HG03025 (cell line): ENCODE measurements at regions not wholly inside any gene's neighbourhood (a gene's known extent, or its start where the extent isn't known, plus 50 kb on each side); places are given as distances from the start of the nearest gene placed in this dataset.
A peak's percentile ranks its signal among the peaks of the same experiment; 100 is the strongest.

Experiments
- ATAC-seq: cut with Tn5 transposase; IDR thresholded peaks from one replicate; pipeline ENCODE4 v1.9.1; 2021; ENCODE audit warnings: mild to moderate bottlenecking, moderate library complexity; ENCODE audit not compliant: unreplicated experiment, low FRiP score

DNA sequence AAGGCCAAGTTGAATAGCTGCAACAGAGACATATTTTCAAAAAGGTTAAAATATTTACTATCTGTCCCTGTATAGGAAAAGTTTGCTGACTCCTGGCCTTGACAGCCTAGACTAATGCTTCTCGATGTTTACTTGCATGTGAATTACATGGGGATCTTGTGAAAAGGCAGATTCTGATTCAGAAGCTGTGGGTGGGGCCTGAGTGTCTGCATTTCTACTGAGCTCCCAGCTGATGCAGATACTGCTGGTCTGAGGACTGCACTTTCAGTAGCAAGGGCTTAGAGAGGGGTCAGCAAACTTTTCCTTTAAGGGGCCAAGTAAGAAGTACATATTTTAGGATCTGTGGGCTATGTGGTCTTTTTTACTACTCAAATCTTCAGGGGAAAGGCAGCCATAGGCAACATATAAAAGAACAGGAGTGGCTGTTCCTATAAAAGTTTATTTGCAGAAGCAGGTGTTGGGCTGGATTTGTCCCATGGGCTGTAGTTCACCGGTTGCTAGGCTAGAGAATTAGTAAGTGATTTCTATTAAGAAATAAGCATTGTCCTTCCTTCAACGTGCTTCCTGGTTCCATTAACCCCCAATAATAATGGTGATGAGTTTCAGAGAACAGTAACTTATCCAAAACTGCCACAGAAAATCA lies 97.2 kb upstream of the PDE5A start:
- no peak for ATAC-seq

GRCh38 chr4:119725011-119725410 lies 96.4 kb upstream of the PDE5A start:
- ATAC-seq, result no peak

DNA sequence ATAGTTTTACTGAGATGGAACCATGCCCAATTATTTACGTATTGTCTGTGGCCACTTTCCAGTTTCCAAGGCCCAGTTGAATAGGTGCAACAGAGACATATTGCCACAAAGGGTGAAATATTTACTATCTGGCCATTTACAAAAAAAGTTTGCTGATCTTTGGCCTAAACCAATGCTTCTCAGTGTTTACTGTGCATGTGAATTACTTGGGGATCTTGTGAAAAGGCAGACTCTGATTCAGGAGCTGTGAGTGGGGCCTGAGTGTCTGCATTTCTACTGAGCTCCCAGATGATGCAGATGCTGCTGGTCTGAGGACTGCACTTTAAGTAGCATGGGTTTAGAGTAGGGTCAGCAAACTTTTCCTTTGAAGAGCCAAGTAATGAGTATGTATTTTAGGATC lies 94.1 kb upstream of the PDE5A start:
- ATAC-seq, result no peak

DNA sequence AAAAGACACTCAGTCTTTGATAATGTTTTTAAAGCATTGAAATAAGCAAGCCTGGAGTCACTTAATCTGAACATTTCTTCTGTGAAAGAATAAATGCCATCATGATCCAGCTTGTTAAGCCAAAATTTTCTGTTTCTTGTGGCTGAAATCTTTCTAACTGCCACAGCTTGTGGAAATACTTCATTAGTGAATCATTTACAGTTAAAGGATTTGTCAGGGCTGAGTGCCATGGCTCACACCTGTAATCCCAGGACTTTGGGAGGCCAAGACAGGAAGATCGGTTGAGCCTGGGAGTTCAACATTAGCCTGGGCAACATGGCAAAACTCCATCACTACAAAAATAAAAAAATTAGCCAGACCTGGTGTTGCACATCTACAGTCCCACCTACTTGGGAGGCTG lies 93.3 kb upstream of the PDE5A start:
- no peak for ATAC-seq

DNA sequence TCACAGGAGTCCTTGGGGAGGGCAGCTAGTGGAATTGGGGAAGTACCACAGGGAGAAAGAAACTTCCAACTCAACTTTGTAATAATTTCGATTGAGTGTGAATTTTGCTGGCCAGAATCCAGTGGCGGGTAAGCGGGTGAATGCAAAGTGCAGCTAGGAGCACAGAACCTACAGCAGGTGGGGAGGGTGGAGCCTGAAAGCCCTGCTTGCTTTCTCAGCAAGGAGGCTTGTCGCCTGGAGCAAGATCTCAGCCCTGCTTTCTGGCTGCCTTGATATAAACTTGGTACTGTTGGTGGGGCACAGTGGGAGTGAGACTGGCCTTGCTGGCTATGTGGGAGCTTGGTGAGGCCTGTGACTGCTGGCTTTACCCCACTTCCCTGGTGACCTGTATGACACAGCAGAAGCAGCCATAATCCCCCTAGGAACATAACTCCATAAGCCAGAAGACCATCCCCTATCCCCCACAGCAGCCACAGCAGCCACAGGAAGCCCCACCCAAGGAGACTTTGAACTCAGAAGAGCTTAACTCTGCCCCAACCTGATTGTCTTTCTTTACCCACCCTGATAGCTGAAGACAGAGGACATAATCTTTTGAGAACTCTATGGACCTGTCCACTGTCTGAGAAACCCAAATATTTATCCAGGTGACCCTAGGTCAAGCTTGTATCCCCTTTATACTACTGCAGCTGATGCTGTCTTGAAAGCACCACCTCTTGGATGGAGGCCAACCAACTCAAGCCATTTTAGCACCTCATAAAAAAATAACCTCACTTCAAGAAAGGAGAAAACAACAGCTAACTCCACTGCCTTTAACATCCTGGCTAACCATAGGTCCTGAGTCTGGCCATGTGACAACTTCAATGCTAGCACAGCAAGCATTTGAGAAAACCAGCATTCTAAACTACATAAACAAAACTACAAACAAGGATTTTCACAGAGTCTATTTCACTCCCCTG lies 87.2 kb upstream of the PDE5A start:
- ATAC-seq, result no peak

DNA sequence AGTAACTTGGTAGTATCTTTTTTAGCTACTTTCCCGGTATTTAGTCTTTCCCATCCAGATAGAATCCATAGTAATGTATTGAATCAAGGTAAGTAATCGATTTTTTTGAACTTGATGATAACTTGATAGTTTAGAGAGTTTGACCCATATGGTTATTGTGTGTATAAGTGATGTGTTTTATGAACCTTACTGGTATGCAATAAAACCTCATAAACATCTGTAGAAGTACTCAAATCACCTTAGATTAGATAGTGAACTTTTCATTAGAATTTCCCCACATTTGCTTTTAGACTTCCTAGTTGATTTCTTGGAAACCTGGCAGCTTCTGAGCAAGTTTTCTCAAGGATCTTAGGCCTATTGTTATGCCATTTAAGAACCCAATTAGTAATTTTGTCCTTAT lies 80.8 kb upstream of the PDE5A start:
- ATAC-seq, result no peak

DNA sequence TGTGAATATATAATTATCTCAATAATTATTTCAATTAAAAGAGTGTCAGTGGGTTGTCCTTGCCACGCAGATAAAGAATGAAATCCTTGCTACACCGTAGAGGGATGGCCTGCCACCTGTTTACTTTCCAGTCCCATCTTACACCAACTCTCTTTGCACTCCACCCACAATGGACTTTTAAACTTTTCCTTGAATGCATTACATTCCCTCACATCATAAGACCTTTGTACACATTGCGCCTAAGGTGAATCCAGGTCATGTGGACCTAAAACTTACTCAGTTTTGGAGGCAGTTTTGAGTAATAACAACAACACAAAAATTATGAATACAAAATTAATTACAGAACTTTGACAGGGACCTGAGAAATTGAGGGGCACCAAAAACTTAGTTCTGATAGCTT lies 78.7 kb upstream of the PDE5A start:
- ATAC-seq, result no peak

- ATAC-seq, result no peak
Measured at GRCh38 chr4:119706804-119707203, 78.2 kb upstream of the PDE5A start.

DNA sequence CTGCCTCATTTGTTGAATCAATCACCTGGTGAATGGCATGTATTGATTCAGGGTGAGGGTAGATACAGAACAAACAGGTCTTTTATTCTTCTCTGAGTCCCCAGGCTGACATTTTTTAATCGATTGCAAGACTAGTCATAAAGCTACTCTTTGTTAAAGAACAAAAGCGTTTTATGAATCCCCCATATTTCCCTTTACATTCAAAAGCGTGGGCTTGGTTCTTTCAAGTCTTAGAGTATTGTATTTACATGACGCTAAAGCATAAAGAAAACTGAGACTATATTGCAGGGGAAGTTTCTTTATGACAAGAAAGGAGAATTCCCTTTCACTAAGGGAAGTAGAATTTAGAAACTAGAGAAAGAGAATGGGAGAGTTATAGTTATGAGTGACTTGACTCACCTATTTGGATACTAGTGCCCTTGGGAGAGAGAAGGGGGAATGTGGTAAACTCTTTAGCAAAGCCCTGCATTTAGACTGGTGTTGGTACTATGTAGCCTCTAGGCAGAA lies 69.3 kb upstream of the PDE5A start:
- ATAC-seq, result peak; percentile 73

GRCh38 chr4:119696963-119697362 lies 68.4 kb upstream of the PDE5A start:
- no peak for ATAC-seq

- ATAC-seq, result no peak
Measured at GRCh38 chr4:119695216-119695615, 66.6 kb upstream of the PDE5A start.

GRCh38 chr4:119693126-119693525 lies 64.5 kb upstream of the PDE5A start:
- ATAC-seq, result no peak

DNA sequence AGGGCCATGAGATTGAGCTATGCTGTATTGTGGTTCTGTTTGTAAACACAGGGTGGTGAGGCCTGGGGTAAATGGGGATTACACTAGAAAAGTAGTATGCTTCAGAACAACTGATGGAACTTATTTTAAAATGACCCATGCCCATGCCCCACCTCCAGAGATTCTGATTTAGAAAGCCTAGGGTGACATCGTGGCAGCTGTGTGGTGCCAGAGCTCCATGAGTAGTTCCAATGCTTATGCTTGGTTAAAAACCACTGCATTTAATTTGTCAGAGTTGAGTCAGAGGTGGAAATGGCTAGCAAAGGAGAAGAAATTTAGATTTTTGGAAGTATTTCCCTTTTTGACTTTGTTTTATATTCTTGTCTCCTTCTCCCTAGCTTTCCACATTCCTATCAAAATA lies 63.4 kb upstream of the PDE5A start:
- no peak for ATAC-seq

DNA sequence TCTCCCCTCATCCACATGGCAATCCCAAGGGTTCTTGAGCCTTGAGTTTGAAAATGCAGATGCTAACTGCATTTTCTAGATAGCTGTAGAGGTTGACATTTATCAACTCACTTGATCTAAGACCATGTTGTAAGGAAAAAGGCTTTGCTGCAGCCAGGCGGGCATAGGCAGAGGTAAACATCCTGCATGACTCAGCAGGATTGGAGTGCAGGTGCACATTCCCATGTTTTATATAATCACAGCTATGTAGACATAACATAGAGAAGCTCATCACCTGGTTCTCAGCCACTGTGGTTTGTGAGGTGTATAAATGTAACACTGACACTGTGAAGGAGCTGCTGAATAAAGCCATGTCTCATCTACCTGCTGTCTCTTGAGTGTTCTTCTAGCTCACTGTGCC lies 62.3 kb upstream of the PDE5A start:
- no peak for ATAC-seq

DNA sequence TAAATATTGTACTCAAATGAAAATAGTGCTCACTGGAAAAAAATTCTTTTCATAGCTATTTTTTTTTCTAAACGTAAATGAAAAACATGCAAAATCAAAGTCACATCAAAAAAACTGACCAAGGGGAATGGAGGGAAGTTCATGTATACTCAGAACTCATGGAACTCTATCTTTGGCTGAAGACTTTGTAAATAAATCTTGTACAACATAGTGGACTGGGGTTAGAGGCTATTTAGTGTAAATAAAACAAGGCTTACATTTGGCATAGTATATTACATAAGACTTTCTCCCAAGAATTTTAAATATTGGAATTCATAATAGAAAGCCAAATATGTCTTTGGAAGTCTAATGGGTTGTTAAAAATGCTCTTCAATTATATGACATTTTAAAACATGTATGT lies 59.8 kb upstream of the PDE5A start:
- no peak for ATAC-seq

DNA sequence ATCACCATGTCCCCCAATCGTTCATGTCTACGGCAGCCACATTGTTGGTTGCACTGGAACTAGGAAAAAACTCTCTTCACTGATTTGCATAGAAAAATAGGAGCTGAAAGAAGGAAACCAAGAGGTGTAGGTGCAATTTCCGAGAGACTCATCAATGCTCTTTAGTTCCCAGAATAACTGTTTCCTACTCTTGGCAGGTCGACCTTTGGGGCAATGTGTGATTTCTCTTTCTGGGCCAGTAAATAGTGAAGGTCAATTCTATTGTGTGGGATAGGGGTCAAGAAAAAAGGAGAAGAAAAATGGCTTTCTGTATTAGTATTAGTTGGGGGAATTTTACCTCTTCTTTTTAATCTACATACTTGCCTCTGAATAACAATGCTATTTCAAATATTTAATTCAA lies 55.9 kb upstream of the PDE5A start:
- no peak for ATAC-seq

DNA sequence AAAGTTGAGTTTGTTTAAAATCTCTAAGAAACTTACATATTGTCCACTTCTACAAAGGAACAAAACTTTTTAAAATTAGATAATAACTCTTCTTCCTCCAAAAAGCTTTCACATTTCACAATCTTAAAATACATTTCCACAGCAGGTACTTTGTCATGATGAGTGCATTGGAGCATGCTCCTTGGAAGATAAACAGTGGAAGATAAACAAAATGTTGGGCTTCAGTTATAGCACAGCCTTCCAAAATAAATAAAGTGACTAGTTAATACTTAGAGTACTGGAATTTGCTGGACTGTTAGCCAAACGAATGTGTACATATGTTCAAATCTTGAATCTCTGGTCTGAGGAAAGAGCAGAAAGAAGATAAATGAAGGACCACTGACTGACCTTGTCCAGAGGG lies 54.9 kb upstream of the PDE5A start:
- no peak for ATAC-seq

- ATAC-seq, result no peak
Measured at GRCh38 chr4:119682099-119682498, 53.5 kb upstream of the PDE5A start.

DNA sequence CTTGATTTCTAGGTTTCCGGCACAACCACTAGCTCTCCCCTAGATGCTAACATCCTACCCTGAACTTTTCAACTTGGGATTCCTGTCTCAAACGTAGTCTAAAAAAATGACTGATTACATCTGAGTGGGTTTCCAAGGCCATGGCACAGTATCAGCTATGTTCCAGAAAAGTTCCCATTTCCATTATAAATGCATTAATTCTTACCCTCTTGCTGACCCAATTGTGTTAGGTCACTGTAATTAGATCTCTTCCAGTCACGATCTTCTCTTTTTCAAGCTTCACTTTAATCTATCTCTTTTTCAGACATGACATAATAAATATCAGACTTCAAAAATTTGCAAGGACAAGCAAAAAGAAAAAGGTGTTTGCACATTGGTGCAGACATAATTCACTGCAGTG lies 50.6 kb upstream of the PDE5A start:
- no peak for ATAC-seq

DNA sequence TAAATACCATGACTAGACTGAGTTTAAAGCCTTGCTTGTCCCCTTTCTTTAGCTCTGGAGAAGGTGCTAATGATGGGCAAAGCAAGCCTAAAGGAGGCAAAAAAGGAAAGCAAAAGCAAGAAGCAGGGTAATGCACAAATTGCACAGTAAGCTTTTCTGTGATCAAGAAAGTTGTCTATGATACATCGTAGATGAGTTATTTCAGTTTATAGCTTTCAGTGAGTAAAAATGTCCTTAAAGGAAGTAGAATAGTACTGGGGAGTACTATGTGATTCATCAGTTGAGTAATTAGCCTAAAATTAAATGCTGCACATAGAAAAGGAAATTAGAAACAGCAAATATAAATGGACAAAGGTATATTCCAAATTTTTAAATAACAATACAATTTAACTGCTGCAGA lies 50.2 kb upstream of the PDE5A start:
- no peak for ATAC-seq
